Umbilical cord (tissue), 1 donor: ENCODE measurements at regions not wholly inside any gene's neighbourhood (a gene's known extent, or its start where the extent isn't known, plus 50 kb on each side); places are given as distances from the start of the nearest gene placed in this dataset.

Experiments
- DNase-seq: peaks from one replicate; pipeline ENCODE4 v3.0.0-alpha.2; 2015; ENCODE audit warnings: low spot score

- no peak for DNase-seq
Measured at GRCh38 chr4:35734381-35735098, 509.8 kb downstream of the ARAP2 start.

- DNase-seq = no peak
Measured at GRCh38 chr4:35739308-35739707, 505.0 kb downstream of the ARAP2 start.

- DNase-seq = no peak
Measured at GRCh38 chr4:35754047-35754446, 490.3 kb downstream of the ARAP2 start.

- peak; percentile 5 for DNase-seq
Measured at GRCh38 chr4:35757836-35758235, 486.5 kb downstream of the ARAP2 start.

GRCh38 chr4:35760807-35761206 is 483.5 kb downstream of the ARAP2 start:
- no peak for DNase-seq

- DNase-seq = peak; percentile 10
Measured at GRCh38 chr4:35771571-35771970, 472.7 kb downstream of the ARAP2 start.

- no peak for DNase-seq
Measured at GRCh38 chr4:35772291-35772690, 472.0 kb downstream of the ARAP2 start.

- DNase-seq = no peak
Measured at GRCh38 chr4:35789899-35790574, 454.3 kb downstream of the ARAP2 start.

GRCh38 chr4:35793045-35793722 is 451.1 kb downstream of the ARAP2 start:
- no peak for DNase-seq

- DNase-seq = no peak
Measured at GRCh38 chr4:35793766-35794165, 450.5 kb downstream of the ARAP2 start.

GRCh38 chr4:35800669-35801068 is 443.6 kb downstream of the ARAP2 start:
- DNase-seq = no peak

- DNase-seq = no peak
Measured at GRCh38 chr4:35802644-35803043, 441.7 kb downstream of the ARAP2 start.

GRCh38 chr4:35818520-35818919 is 425.8 kb downstream of the ARAP2 start:
- no peak for DNase-seq

GRCh38 chr4:35820003-35820402 is 424.3 kb downstream of the ARAP2 start:
- DNase-seq = peak; percentile 30

- no peak for DNase-seq
Measured at GRCh38 chr4:35824231-35824630, 420.1 kb downstream of the ARAP2 start.

GRCh38 chr4:35835893-35836292 is 408.4 kb downstream of the ARAP2 start:
- no peak for DNase-seq

GRCh38 chr4:35836596-35836995 is 407.7 kb downstream of the ARAP2 start:
- no peak for DNase-seq

GRCh38 chr4:35867057-35867456 is 377.3 kb downstream of the ARAP2 start:
- DNase-seq = no peak

GRCh38 chr4:35872273-35872672 is 372.0 kb downstream of the ARAP2 start:
- DNase-seq = no peak

GRCh38 chr4:35879479-35879878 is 364.8 kb downstream of the ARAP2 start:
- DNase-seq = no peak

GRCh38 chr4:35883108-35883507 is 361.2 kb downstream of the ARAP2 start:
- no peak for DNase-seq

- no peak for DNase-seq
Measured at GRCh38 chr4:35884714-35885480, 359.4 kb downstream of the ARAP2 start.
